HepG2 (cell line): ENCODE measurements at regions not wholly inside any gene's neighbourhood (a gene's known extent, or its start where the extent isn't known, plus 50 kb on each side); places are given as distances from the start of the nearest gene placed in this dataset.
A peak's percentile ranks its signal among the peaks of the same experiment; 100 is the strongest.

Experiments
- ATAC-seq: fragments of 200-7000 bp; cut with Tn5 transposase; 3 replicates; pipeline ENCODE4 v1.9.1; 2020; ENCODE audit warnings: mild to moderate bottlenecking, moderate library complexity
- BruUV-seq: library from RNA; stranded (reverse); fragments of 400-500 nt; replicated peaks from 2 replicates; lab custom pipeline; 2021; lab: Mats Ljungman, UMichigan
- CTCF ChIA-PET: fragments of 300-600 bp; formaldehyde crosslinking; extraction: SDS; loops from one replicate; lab custom pipeline; 2021; ENCODE audit warnings: low total read pairs, inconsistent platforms, low intra/inter-chr PET ratio; lab: Yijun Ruan, JAX
- POLR2A ChIA-PET: fragments of 350-600 bp; sonication (Branson Sonifier 250); formaldehyde crosslinking; loops from one replicate; lab custom pipeline; 2020; ENCODE audit warnings: antibody characterized with exemption, inconsistent platforms; lab: Yijun Ruan, JAX
- DNase-seq: peaks from one replicate; pipeline ENCODE4 v3.0.0-alpha.2; 2015; ENCODE audit warnings: low spot score
- FAIRE-seq: peaks from 3 replicates; lab custom pipeline; 2011; peaks lifted over from hg19 to GRCh38; lab: Jason Lieb, UNC
- H2AFZ ChIP-seq: one replicate; pipeline ENCODE4 v1.6.1; 2011; ENCODE audit warnings: low read length, inconsistent platforms
- H3K27ac ChIP-seq: fragments of 300-600 bp; 3 replicates; pipeline ENCODE4 v1.8.0; 2011; ENCODE audit warnings: mixed run types, mild to moderate bottlenecking, mixed read lengths, low read length, inconsistent platforms; ENCODE audit not compliant: insufficient read depth; ENCODE audit errors: extremely low read length
- H3K27me3 ChIP-seq, 2 experiments: fragments of 200-600 bp in 1 of 2; 2 replicates in 1 of 2; 3 replicates in 1 of 2; pipeline versions ENCODE4 v1.6.0 to v1.8.0; 2011; ENCODE audit warnings: low read length in 2 of 2, mild to moderate bottlenecking in 2 of 2, moderate library complexity in 2 of 2, inconsistent platforms in 1 of 2; ENCODE audit not compliant: insufficient read depth in 2 of 2, control insufficient read depth in 1 of 2
- H3K36me3 ChIP-seq, 2 experiments: fragments of 200-600 bp in 1 of 2; replicated peaks in 1 of 2; 2 replicates in 1 of 2; 3 replicates in 1 of 2; pipeline versions ENCODE4 v1.5.1 to v1.8.0; 2011; ENCODE audit warnings: low read length in 2 of 2, inconsistent platforms in 1 of 2; ENCODE audit not compliant: insufficient read depth in 2 of 2, control insufficient read depth in 1 of 2
- H3K4me1 ChIP-seq: 2 replicates; pipeline ENCODE4 v1.5.1; 2012; ENCODE audit warnings: low read length, inconsistent platforms; ENCODE audit not compliant: insufficient read depth
- H3K4me2 ChIP-seq: 2 replicates; pipeline ENCODE4 v1.6.0; 2011; ENCODE audit warnings: low read depth, low read length, inconsistent platforms
- H3K4me3 ChIP-seq, 3 experiments: fragments of 200-600 bp in 1 of 3; sonication (generic), shearing (Covaris generic) in 1 of 3; replicated peaks in 1 of 3; 2 replicates each; pipeline ENCODE4 v1.5.1; 2011 to 2016; ENCODE audit warnings: low read length in 3 of 3, inconsistent platforms in 2 of 3, low read depth in 2 of 3, mild to moderate bottlenecking in 2 of 3, control low read depth in 1 of 3, mixed read lengths in 1 of 3; ENCODE audit not compliant: insufficient read depth in 1 of 3
- H3K79me2 ChIP-seq: one replicate; pipeline ENCODE4 v1.6.1; 2011; ENCODE audit warnings: low read length, inconsistent platforms; ENCODE audit not compliant: insufficient read depth
- H3K9ac ChIP-seq: 2 replicates; pipeline ENCODE4 v1.6.0; 2011; ENCODE audit warnings: mild to moderate bottlenecking, low read depth, low read length, inconsistent platforms; ENCODE audit not compliant: insufficient read depth
- H3K9me3 ChIP-seq: 2 replicates; pipeline ENCODE4 v1.5.1; 2012; ENCODE audit warnings: mild to moderate bottlenecking, low read length
- H4K20me1 ChIP-seq: 2 replicates; pipeline ENCODE4 v1.6.0; 2011; ENCODE audit warnings: inconsistent platforms, mild to moderate bottlenecking, low read length, moderate library complexity; ENCODE audit not compliant: insufficient read depth
- MAFF ChIP-seq: IDR thresholded peaks from 2 replicates; pipeline ENCODE4 v1.6.1; 2011; ENCODE audit warnings: low read depth, low read length, improper control_type of control experiment
- MAFK ChIP-seq, 2 experiments: IDR thresholded peaks in 1 of 2; conservative IDR thresholded peaks in 1 of 2; 2 replicates each; pipeline ENCODE4 v1.6.1; 2011; ENCODE audit warnings: improper control_type of control experiment in 2 of 2, low read length in 2 of 2
- MBD4 ChIP-seq: IDR thresholded peaks from 2 replicates; pipeline ENCODE4 v1.6.1; 2012; ENCODE audit warnings: low read length, inconsistent platforms, borderline replicate concordance
- NFE2L1 ChIP-seq: sonication (generic); formaldehyde crosslinking; IDR thresholded peaks from 2 replicates; pipeline ENCODE4 v1.4.0; 2020; ENCODE audit warnings: missing genetic modification reagents, mild to moderate bottlenecking, borderline replicate concordance
- RFX1 ChIP-seq: fragments of 450-650 bp; IDR thresholded peaks from 2 replicates; pipeline ENCODE4 v1.6.1; 2017
- ZNF7 ChIP-seq: IDR thresholded peaks from 2 replicates; pipeline ENCODE4 v1.6.1; 2016; ENCODE audit warnings: missing biosample characterization, missing genetic modification reagents
- WGBS: methylation state at CpG from one replicate; pipeline ENCODE4 v1.1.6; 2017; ENCODE audit warnings: low lambda C conversion rate; 5-methylcytosine and 5-hydroxymethylcytosine counted together
- in situ Hi-C: cut with HindIII; loops from 2 replicates; pipeline ENCODE4 v1.10.0; 2017; ENCODE audit warnings: low pct_unique_long_range_greater_than_20kb; ENCODE audit not compliant: extremely low pct_ligation_motif_present
- intact Hi-C: fragments of 100-400 bp; cut with micrococcal nuclease; formaldehyde crosslinking; loops from one replicate; pipeline ENCODE4 v1.10.0; 2022; ENCODE audit not compliant: unreplicated experiment
- TF ChIP-seq, protein P1 (sequence below): sonication (generic); formaldehyde crosslinking; IDR thresholded peaks from 2 replicates; pipeline ENCODE4 v1.5.0; 2020; ENCODE audit warnings: mild to moderate bottlenecking, missing genetic modification reagents, borderline replicate concordance

DNA sequence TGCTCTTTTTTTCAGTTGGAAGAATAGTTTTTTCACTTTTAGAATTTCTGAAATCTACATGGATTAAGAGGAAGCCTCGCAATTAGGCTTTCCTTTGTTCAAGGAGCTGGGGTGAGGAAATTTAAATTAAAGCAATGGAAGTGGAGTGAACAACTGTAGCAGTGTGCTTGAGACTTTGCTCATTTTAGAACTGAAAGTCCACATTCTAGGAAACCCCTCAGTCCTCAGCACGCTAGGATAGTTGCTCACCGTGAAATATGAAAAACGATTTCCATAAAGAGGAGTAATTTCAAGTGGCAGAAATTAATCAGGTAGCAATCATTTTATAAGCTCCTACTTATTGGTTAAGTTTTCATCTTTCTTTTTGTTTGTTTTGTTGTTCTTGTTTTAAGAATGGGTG lies 243.0 kb upstream of the ITGA1 start:
- no peak overlapping the region for H3K27ac ChIP-seq
- ChIA-PET CTCF (no interaction called here), POLR2A (no interaction called here)
- 0% methylated on average over 4 of the region's 4 CpGs for WGBS
- no peak overlapping the region for H3K4me3 ChIP-seq
- no peaks in the 10 kb centered on the region for H3K4me1 ChIP-seq
- H3K4me2 ChIP-seq = no peak overlapping the region
- in situ Hi-C loops (no loop called here), intact Hi-C loops (no loop called here)
- FAIRE-seq = no peak
- no peaks in the 10 kb centered on the region for H3K9me3 ChIP-seq
- ATAC-seq = no peak
- H3K36me3 ChIP-seq = no peaks in the 10 kb centered on the region
- H3K27me3 ChIP-seq = no peaks in the 10 kb centered on the region
- BruUV-seq = no TSS peak
- H2AFZ ChIP-seq = no peak overlapping the region
- no peak for DNase-seq
- no peak for TF ChIP-seq MBD4
- TF ChIP-seq, all 625 proteins: peak for 0
- no peaks in the 10 kb centered on the region for H4K20me1 ChIP-seq
- H3K79me2 ChIP-seq = no peaks in the 10 kb centered on the region
- H3K9ac ChIP-seq = no peak overlapping the region

DNA sequence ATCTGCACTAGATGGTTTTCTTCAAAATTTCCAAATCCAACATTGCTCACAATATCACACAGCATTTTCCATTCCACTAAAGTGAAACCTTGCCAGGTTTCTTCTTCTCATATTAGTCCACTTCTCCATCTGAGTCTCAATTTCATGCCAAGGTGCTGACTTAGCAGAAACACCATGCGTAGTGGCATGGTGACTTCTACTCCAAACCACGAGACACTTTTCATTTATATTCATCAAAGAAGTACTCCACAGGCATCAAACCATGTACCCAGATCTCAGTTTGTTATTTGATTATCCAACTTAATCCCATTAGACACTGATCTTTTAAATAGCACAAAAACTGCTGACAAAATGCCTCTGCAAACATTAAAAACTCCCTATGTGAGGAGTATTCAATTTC lies 233.4 kb upstream of the ITGA1 start:
- Histone ChIP-seq H4K20me1 (no peaks in the 10 kb centered on the region), H3K27me3 (no peaks in the 10 kb centered on the region; a peak in 1 of 5 replicates), H3K9me3 (no peaks in the 10 kb centered on the region), H3K27ac (no peak overlapping the region)
- in situ Hi-C loops = no loop called here
- FAIRE-seq = no peak
- CTCF ChIA-PET = no interaction called here
- TF ChIP-seq MAFK (conservative IDR thresholded peaks at IDR 0.05 in 1 of 2, IDR thresholded peaks at IDR 0.05 in 1 of 2; ENCODE audit: low read length in 2 of 2) = peak; percentile 82 to 90
- TF ChIP-seq ZNF7 = no peak
- no peak for TF ChIP-seq RFX1
- peak; percentile 86 for TF ChIP-seq MAFF
- TF ChIP-seq NFE2L1 (CRISPR knock-in tag) = no peak
- TF ChIP-seq, protein P1, sequence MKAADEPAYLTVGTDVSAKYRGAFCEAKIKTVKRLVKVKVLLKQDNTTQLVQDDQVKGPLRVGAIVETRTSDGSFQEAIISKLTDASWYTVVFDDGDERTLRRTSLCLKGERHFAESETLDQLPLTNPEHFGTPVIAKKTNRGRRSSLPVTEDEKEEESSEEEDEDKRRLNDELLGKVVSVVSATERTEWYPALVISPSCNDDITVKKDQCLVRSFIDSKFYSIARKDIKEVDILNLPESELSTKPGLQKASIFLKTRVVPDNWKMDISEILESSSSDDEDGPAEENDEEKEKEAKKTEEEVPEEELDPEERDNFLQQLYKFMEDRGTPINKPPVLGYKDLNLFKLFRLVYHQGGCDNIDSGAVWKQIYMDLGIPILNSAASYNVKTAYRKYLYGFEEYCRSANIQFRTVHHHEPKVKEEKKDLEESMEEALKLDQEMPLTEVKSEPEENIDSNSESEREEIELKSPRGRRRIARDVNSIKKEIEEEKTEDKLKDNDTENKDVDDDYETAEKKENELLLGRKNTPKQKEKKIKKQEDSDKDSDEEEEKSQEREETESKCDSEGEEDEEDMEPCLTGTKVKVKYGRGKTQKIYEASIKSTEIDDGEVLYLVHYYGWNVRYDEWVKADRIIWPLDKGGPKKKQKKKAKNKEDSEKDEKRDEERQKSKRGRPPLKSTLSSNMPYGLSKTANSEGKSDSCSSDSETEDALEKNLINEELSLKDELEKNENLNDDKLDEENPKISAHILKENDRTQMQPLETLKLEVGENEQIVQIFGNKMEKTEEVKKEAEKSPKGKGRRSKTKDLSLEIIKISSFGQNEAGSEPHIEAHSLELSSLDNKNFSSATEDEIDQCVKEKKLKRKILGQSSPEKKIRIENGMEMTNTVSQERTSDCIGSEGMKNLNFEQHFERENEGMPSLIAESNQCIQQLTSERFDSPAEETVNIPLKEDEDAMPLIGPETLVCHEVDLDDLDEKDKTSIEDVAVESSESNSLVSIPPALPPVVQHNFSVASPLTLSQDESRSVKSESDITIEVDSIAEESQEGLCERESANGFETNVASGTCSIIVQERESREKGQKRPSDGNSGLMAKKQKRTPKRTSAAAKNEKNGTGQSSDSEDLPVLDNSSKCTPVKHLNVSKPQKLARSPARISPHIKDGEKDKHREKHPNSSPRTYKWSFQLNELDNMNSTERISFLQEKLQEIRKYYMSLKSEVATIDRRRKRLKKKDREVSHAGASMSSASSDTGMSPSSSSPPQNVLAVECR (CRISPR knock-in tag) = no peak
- TF ChIP-seq, all 625 proteins: peak for 2
- H3K9ac ChIP-seq = no peak overlapping the region
- intact Hi-C loops = no loop called here
- no peak overlapping the region for H2AFZ ChIP-seq
- H3K79me2 ChIP-seq = no peaks in the 10 kb centered on the region
- ATAC-seq (no peak), DNase-seq (no peak)
- 2% methylated on average over 2 of the region's 2 CpGs for WGBS
- no peak overlapping the region for H3K4me2 ChIP-seq
- H3K4me1 ChIP-seq = no peaks in the 10 kb centered on the region
- no peak overlapping the region for H3K4me3 ChIP-seq
- no TSS peak for BruUV-seq
- no peaks in the 10 kb centered on the region for H3K36me3 ChIP-seq
- POLR2A ChIA-PET = no interaction called here
